ENCODE measurements at regions not wholly inside any gene's neighbourhood (a gene's known extent, or its start where the extent isn't known, plus 50 kb on each side); places are given as distances from the start of the nearest gene placed in this dataset.
A peak's percentile ranks its signal among the peaks of the same experiment; 100 is the strongest.

DNA sequence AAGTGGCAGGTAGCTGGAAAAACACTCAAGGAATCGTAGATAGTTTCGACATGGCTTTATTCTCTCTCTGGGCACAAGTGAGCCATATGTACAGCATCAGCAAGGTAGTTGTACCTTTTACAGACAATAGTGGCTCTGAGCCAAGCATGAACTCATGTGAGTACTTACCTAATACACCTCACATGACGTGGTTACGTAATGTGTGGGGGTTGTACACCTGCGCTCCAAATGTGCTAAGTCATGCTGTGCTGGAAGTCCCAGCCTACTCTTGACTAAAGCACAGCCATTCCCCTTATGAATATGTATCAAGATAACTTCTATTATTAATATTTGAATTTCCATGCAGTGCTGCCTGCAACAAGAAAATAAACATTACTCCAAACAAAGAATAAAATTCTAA is 78.8 kb upstream of the HMGN3 start:
- Mint-ChIP-seq H3K27me3 (no peaks in the 10 kb centered on the region), H3K9me3 (ENCODE audit: low read depth) (no peaks in the 10 kb centered on the region), H3K36me3 (ENCODE audit: insufficient read depth) (no peaks in the 10 kb centered on the region), H3K27ac (no peak overlapping the region), H3K4me1 (ENCODE audit: low read depth) (no peaks in the 10 kb centered on the region), H3K4me3 (ENCODE audit: low read depth) (no peak overlapping the region)
- no peak for DNase-seq (ENCODE audit: low spot score, unreplicated experiment)
- TF ChIP-seq, protein P1, sequence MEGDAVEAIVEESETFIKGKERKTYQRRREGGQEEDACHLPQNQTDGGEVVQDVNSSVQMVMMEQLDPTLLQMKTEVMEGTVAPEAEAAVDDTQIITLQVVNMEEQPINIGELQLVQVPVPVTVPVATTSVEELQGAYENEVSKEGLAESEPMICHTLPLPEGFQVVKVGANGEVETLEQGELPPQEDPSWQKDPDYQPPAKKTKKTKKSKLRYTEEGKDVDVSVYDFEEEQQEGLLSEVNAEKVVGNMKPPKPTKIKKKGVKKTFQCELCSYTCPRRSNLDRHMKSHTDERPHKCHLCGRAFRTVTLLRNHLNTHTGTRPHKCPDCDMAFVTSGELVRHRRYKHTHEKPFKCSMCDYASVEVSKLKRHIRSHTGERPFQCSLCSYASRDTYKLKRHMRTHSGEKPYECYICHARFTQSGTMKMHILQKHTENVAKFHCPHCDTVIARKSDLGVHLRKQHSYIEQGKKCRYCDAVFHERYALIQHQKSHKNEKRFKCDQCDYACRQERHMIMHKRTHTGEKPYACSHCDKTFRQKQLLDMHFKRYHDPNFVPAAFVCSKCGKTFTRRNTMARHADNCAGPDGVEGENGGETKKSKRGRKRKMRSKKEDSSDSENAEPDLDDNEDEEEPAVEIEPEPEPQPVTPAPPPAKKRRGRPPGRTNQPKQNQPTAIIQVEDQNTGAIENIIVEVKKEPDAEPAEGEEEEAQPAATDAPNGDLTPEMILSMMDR (IDR thresholded peaks at IDR 0.05; ENCODE audit: unreplicated experiment): no peak

- Mint-ChIP-seq H3K4me3 (ENCODE audit: low read depth) (no peak overlapping the region), H3K9me3 (ENCODE audit: low read depth) (no peaks in the 10 kb centered on the region), H3K4me1 (ENCODE audit: low read depth) (peaks cover 3% of the 10 kb centered on the region), H3K27me3 (no peaks in the 10 kb centered on the region), H3K36me3 (ENCODE audit: insufficient read depth) (no peaks in the 10 kb centered on the region), H3K27ac (no peak overlapping the region)
- TF ChIP-seq, protein P1 (IDR thresholded peaks at IDR 0.05; ENCODE audit: unreplicated experiment): no peak
- DNase-seq (ENCODE audit: low spot score, unreplicated experiment): no peak
Observed at GRCh38 chr6:79307321-79308036, 73.0 kb upstream of the HMGN3 start.

DNA sequence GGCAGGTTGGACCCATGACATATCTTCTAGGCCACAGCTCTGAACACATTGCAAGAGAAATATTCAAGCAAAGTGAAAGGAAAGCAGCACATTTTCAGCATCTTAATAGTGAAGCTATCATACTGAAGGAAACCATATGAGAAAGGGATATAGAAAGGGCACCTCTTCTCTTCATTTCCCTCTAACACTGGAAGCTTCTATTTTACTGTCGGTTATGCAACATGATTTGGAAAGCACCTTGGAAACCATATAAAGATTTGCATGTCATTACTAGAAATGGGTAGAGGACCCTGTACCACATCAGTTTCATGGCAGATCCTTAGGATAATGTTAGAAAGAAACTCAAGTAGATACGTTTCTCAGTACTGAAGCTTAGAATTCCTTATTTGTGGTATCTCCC is 70.5 kb upstream of the HMGN3 start:
- Mint-ChIP-seq H3K4me3 (ENCODE audit: low read depth) (no peak overlapping the region), H3K27me3 (no peaks in the 10 kb centered on the region), H3K9me3 (ENCODE audit: low read depth) (no peaks in the 10 kb centered on the region), H3K27ac (no peak overlapping the region), H3K4me1 (ENCODE audit: low read depth) (peaks cover 18% of the 10 kb centered on the region), H3K36me3 (ENCODE audit: insufficient read depth) (no peaks in the 10 kb centered on the region)
- DNase-seq (ENCODE audit: low spot score, unreplicated experiment): no peak
- TF ChIP-seq, protein P1 (IDR thresholded peaks at IDR 0.05; ENCODE audit: unreplicated experiment): no peak

DNA sequence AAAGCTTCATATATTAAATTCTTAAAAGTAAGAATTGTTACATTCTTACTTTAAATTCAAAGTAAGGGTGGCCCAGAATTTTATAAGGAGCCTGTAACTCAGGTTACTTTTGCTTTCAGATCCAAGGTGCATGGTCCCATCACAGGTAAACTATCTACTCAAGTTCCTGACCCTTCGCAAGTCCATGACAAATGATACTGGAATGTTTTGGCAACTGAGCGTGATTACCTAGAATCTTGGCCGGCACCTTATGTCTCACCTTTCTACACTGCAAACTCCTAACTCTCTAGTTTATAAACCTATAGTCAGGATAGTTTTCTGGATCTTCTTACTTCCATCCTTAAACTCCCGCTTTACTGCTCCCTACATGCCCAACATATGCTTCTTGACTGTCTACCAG is 67.9 kb upstream of the HMGN3 start:
- Mint-ChIP-seq H3K36me3 (ENCODE audit: insufficient read depth) (no peaks in the 10 kb centered on the region), H3K9me3 (ENCODE audit: low read depth) (no peaks in the 10 kb centered on the region), H3K27ac (peak overlapping the region; percentile 4), H3K4me3 (ENCODE audit: low read depth) (no peak overlapping the region), H3K27me3 (no peaks in the 10 kb centered on the region), H3K4me1 (ENCODE audit: low read depth) (peaks cover 24% of the 10 kb centered on the region)
- DNase-seq (ENCODE audit: low spot score, unreplicated experiment): no peak
- TF ChIP-seq, protein P1 (IDR thresholded peaks at IDR 0.05; ENCODE audit: unreplicated experiment): no peak

GRCh38 chr6:79301290-79301689 is 66.8 kb upstream of the HMGN3 start:
- H3K4me1 Mint-ChIP-seq (ENCODE audit: low read depth): peaks cover 24% of the 10 kb centered on the region
- DNase-seq (ENCODE audit: low spot score, unreplicated experiment): no peak
- TF ChIP-seq, protein P1 (IDR thresholded peaks at IDR 0.05; ENCODE audit: unreplicated experiment): no peak
- no peak overlapping the region for H3K4me3 Mint-ChIP-seq (ENCODE audit: low read depth)
- H3K9me3 Mint-ChIP-seq (ENCODE audit: low read depth): no peaks in the 10 kb centered on the region
- H3K27me3 Mint-ChIP-seq: no peaks in the 10 kb centered on the region
- no peaks in the 10 kb centered on the region for H3K36me3 Mint-ChIP-seq (ENCODE audit: insufficient read depth)
- H3K27ac Mint-ChIP-seq: peak overlapping the region; percentile 47
